OCI-LY1 (cell line): ENCODE measurements at regions not wholly inside any gene's neighbourhood (a gene's known extent, or its start where the extent isn't known, plus 50 kb on each side); places are given as distances from the start of the nearest gene placed in this dataset.

ENCODE experiments used
- EZH2 ChIP-seq: fragments of 200-600 bp; sonication (generic), shearing (Covaris generic); IDR thresholded peaks from 2 replicates; pipeline ENCODE4 v1.8.0; 2017; ENCODE audit warnings: borderline replicate concordance, mixed run types, mild to moderate bottlenecking, antibody characterized with exemption, low read length, moderate library complexity, mixed read lengths
- TF ChIP-seq, protein P1 (sequence below): fragments of 200-600 bp; sonication (generic), shearing (Covaris generic); IDR thresholded peaks from 2 replicates; pipeline ENCODE4 v1.5.1; 2017; ENCODE audit warnings: mild to moderate bottlenecking, antibody characterized with exemption, low read length, moderate library complexity, mixed read lengths

DNA sequence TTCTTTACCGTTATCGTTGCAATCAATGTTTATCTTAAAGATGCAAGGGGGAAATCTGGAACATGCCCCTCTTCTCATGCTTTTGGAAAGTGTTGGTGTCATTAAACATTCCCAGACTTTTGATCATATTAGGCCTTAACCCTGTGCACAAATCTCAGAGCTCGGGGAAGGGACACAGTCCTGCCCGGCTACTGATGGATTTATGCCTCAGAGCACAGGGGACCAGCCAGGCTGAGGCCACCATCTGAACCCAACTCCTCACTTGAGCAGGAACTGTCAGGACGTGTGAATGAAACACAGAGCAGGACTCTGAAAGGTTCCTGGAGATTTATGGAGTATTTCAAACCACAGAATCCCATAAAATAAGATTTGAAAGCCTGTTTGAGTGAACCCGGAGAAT, 132.0 kb upstream of the CXCL12 start:
- TF ChIP-seq, protein P1, sequence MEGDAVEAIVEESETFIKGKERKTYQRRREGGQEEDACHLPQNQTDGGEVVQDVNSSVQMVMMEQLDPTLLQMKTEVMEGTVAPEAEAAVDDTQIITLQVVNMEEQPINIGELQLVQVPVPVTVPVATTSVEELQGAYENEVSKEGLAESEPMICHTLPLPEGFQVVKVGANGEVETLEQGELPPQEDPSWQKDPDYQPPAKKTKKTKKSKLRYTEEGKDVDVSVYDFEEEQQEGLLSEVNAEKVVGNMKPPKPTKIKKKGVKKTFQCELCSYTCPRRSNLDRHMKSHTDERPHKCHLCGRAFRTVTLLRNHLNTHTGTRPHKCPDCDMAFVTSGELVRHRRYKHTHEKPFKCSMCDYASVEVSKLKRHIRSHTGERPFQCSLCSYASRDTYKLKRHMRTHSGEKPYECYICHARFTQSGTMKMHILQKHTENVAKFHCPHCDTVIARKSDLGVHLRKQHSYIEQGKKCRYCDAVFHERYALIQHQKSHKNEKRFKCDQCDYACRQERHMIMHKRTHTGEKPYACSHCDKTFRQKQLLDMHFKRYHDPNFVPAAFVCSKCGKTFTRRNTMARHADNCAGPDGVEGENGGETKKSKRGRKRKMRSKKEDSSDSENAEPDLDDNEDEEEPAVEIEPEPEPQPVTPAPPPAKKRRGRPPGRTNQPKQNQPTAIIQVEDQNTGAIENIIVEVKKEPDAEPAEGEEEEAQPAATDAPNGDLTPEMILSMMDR = no peak
- no peak for TF ChIP-seq EZH2
